Endothelial cell of hepatic sinusoid (primary cell): ENCODE measurements at regions not wholly inside any gene's neighbourhood (a gene's known extent, or its start where the extent isn't known, plus 50 kb on each side); places are given as distances from the start of the nearest gene placed in this dataset.
"Not testable (repeated sequence)": the region's sequence is repeated elsewhere in the genome, so short reads cannot be mapped to it uniquely, and the experiment has no call there.

Experiments used
- in situ Hi-C: cut with HindIII; loops from 2 replicates; pipeline ENCODE4 v1.10.0; 2017; ENCODE audit warnings: low sequenced_read_pairs

DNA sequence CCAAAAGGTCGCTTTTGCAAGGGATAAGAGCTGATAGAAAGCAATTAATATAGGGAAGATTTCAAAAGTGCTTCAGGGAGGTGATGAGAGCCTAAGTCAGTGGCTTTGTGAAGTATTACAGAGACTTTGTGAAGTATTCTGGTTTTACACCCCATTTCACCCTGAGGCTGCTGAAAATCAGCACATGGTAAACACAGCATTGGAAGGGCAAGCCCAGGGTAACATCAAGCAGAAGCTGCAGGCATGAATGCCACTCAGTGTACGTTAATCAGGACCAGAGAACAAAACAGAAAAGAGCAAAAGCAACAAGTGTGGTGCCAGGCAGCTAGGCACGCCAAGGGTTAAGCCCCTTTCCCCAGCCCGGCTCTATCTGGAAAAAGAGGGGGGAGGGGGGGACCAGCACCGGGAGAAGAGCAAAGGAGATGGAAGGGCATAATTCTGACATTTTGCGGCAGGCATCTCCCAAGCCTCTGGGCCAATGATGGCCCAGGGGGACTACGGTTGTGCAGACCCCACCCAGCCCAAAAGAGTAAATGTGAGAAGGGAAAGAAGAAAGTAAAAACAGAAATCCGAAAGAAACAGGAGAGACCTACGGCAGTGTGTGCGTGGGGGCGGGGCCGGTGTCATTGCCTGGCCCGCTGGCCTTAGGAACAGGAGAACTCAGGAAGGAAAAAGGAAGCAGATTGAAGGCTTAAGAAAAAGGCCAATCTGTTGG is 58.9 kb downstream of the DHRS2 start:
- in situ Hi-C loops, result no loop called here

DNA sequence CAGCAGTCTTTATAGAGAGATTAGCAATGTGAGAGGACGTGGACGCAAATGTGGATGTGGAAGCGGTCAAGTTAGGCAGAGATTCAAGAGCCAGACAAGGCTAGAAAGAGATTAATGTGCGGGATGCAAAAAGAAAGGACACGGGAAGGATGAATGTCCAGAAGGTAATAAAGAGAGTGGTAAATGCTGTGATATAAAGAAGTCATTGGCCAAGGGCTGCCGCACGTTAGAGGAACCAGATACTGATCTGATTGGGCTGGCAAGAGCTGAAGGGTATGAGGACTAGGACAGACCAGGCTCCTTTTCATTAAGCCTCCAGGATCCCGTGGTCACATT is 59.5 kb downstream of the DHRS2 start:
- in situ Hi-C loops, result no loop called here

DNA sequence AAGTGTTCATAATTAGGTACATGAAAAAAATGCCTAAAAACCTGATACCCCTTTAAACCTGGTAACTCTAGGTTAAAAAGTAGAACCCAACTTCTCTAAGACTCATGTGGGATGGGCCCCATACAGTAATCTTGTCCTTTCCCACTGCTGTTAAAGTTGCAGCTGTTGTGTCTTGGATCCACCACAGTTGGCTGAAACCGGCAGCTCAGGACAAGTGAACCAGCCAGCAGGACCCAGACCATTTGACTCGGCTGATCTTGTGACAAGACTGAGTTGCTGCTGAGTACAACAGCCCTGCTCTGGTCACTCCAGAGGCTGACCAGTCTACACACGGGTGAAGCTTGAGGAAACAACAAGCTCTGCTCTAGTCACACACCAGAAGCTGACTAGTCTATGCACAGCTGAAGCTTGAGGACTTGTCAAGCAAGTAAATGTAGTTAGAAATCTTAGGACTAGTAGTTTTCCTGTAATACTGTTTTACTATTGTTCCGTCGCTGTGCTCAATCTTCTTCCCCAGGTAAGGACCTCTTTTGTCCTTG is 60.6 kb downstream of the DHRS2 start:
- in situ Hi-C loops, result no loop called here

DNA sequence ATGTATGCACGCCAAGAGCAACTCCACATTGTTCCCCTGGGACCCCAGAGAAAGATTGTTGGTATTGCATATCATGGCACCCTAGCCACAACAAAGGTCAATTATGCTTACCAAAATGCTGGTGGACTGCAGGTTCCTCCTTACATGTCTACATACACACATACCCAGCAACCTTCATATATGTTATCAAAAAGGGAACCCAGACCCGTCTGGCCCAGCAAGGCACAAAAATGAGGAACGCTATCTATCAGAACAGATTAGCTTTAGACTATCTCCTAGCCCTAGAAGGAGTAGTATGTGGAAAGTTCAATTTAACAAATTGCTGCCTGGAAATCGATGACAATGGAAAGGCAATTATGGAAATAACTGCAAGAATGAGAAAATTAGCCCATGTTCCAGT is 61.5 kb downstream of the DHRS2 start:
- in situ Hi-C loops, result no loop called here

DNA sequence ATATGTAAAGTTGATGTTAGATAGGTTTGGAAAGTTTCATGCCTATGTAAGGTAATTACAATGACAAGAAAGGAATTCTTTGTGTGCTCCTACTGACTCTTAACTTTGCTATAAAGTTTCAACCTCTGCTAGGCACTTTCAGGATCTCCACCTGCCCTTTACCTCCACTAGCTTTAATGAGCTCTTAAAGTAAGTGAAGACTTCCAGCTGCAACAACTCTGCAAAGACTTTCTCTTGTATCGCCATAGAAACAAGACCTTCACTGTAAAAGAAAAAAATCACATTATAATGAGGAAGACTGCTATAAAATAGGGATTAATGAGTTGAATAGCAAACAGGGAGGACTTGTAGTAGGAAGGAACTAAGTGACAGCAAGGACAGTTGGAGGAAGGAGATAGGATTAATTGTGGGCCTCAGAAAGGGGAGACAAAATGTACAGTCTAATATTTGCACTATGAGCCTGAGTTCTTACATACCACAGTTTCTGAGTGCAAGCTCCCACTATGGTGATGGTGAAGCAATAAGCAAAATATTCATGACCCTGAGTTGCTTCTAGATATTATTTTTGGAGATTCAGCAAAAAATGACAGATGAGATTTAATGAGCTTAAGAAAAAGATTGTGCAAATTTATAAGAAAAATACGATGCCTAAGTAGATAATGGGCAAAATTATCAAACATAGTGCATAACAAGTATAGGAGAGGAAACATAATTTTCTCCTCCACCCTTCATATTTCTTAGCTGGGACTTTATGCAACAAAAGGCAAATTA is 66.7 kb downstream of the DHRS2 start:
- in situ Hi-C loops, result no loop called here

DNA sequence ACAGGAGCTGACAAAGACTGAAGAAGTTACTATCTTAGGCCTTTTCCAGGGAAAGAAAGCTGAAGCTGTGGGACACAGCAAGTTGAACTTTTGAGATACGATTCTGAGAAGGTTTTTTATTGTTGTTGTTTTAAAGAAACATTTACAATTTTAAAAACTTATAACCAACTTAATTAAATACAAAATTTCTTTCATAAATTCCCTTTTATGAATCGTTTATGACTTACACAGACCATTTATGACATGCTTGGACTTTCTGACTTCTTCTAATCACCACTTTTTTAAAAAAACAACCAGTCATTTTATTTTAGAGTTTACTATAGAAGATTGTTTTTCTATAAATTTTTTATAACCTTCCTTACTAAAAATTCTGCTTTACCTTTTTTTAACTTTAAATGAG is 68.7 kb downstream of the DHRS2 start:
- in situ Hi-C loops, result no loop called here

DNA sequence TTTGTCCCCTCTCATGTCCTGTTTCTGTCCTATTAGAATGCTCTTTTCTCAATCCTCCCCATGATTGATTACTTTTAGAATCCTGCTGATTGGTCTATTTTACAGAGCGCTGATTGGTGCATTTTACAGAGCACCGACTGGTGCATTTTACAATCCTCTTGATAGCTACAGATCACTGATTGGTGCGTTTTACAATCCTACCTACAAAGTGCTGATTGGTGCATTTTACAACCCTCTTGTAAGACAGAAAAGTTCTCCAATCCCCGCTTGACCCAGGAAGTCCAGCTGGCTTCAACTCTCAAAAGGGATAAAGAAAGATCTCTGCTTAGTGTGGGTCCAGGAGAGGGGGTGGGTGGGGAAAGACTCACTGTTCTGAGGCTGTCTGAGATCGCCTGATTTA is 71.3 kb downstream of the DHRS2 start:
- in situ Hi-C loops, result no loop called here

DNA sequence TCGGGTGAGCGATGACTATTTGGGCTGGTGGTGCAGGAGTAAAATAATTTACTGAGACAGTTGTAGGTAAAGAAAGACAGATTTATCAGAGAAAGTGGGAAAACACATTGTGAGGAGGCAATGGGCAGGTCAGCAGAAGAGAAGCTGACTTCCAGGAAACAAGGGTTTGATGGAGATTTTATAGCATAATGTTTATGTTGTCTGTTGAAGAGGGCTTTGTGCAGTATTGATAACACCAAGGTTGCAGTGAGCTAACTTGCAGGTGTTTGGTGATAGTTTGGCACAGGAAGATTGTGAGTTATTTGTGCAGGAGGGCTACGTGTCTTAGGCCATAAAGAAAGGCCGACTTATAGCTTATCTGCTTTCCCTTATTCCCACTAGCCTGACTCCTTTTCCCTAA is 72.2 kb downstream of the DHRS2 start:
- in situ Hi-C loops, result no loop called here

DNA sequence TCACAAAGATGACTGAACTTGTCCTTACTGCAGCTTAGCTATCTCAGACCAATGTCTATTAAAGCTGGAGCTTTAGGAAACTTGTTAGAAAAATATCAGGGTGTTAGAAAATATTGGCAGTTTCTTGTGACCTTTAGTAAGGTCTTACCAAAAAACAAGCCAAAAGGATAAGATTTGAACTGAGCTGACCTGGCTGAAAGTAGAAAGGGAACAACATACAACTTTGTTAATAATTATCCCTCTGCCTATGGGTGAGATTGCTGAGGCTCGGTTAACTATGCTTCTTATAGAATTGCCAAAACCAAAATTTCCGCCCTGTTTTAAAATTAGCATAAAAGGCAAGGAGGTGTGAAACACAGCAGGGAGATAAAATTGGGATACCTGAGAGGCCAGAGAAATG is 73.8 kb downstream of the DHRS2 start:
- in situ Hi-C loops, result no loop called here

DNA sequence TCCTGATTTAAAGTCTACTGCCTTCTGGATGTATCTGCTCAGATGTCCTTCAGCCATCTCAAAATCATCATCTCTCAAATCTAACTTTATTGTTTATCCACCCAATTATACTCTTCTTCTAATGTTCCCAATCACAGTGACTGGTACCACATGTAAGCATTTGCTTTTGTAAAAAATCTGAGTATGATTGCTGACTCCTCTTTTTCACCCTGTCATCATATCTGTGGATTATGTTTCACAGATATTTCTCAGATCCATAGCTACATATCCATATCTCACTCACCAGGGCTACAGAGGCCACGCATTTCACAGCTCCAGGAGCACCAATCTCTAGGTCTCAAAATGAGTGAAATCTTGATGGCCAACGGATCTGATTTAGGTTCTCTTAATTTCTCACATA is 76.1 kb downstream of the DHRS2 start:
- in situ Hi-C loops, result no loop called here

DNA sequence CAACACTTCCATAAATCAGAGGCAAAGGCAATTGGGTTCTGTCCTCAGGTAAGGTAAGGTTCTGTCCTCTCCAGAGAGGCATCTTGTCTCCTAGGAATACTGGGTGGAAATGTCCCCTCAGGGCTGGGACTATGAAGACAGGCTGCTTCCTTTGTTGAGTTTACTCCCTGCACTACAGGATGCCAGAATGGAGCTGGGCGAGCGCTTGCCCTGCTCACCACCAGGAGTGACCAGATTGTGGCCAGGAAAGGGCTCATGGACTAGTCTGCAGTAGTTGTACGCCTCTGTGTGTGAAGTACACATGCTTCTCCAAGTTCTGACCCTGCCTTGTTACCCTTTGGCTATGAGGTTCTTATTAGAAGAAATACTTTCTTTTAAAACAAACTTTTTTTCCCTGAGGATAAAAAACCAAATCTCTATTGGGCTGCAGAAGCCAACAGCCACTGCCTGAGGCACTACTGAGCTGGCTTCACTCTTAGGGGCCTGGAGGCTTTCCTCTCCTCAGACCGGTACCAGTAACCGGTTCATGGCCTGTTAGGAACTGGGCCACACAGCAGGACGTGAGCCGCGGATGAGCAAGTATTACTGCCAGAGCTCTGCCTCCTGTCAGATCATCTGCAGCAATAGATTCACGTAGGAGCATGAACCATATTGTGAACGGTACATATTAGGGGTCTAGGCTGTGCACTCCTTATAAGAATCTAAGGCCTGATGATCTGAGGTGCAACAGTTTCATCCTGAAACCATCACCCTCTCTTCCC is 83.2 kb downstream of the DHRS2 start:
- in situ Hi-C loops, result no loop called here

DNA sequence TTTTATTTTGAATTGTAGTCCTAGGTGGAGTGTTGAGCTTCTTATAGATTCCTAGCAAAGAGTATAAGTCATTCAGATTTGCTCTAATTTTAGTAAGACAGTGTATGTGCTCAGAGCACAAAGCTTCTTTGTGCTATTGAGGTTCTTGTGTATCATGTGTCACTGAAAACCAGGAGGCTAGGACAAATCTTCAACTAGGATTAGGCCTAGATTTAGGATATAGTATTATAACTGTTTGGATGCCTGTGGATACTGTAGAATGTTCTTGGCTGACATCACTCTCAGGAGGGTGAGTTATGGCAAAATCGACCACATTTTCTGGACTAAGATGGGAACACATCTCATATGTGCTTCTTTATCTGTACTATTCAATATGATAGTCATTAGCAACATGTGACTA is 86.5 kb downstream of the DHRS2 start:
- in situ Hi-C loops, result no loop called here

DNA sequence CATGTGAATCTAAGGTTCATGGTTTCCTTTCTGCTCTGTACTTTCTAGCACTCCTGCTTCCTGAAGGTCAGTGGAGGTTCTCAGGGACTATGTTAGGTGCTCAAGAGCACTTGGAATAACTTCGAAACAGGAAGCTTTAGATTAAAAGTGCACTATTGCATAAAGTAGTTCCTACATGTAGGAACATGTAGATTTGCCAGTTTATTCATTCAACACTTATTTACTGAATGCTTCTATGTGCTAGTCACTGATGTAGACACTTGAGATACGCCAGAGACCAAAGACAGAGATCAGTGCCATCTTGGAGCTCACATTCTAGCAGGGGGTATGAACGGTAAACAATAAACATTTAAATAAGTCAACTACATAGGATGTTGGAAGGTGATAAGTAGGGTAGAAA is 87.7 kb downstream of the DHRS2 start:
- in situ Hi-C loops, result no loop called here

DNA sequence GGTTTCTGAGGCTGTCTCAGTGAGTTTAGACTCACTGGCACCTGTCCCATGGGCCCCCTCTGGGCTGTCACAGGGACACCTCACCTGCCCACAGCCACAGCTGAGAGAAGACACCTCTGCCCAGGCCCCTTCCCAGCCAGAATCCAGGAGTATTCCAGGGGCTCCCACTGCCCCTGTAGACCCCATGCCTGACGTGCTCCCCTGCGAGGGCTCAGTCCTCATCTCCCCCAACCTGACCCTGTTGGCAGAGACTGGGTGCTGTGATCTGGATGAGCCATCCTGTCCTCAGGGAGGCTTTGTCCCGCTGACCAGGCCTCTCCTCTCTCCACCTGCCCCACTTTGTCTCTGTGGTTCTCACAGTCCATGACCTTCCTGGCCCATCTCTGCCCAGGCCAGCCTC is 89.4 kb downstream of the DHRS2 start:
- in situ Hi-C loops, result no loop called here

DNA sequence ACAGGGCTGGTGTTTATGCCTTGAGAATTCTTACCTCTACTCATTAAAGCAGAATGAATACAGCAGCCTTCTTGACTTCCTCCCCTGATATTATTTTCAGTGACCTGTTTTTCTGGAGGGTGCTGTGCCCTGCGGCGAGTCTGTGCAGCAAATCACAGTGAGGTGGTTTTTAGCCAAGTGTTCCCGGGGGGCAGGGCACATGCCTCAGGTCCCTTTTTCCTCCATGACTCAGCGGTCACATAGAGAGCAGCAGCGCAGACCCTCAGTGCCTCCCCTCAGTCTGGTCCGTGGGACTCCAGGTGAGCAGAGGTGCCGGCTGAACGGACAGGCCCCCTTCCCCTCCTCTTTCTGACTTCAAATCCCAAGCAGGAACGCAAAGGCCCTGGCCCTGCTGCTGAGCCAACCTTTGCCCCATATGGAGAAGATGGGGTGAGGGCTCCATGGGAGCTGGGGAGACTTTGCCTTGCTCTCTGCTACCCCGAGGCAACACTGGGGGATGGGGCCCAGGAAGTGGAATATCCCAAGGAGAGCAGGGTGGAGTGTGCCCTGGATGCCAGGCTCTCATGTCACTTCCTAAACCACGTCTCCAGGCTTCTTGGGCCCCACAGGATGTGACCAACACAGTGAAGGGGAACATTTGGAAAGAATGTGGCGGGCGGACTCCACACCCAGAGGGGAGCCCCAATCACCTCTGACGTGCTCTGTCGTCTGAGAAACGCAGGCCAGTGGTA is 90.0 kb downstream of the DHRS2 start:
- in situ Hi-C loops, result no loop called here

DNA sequence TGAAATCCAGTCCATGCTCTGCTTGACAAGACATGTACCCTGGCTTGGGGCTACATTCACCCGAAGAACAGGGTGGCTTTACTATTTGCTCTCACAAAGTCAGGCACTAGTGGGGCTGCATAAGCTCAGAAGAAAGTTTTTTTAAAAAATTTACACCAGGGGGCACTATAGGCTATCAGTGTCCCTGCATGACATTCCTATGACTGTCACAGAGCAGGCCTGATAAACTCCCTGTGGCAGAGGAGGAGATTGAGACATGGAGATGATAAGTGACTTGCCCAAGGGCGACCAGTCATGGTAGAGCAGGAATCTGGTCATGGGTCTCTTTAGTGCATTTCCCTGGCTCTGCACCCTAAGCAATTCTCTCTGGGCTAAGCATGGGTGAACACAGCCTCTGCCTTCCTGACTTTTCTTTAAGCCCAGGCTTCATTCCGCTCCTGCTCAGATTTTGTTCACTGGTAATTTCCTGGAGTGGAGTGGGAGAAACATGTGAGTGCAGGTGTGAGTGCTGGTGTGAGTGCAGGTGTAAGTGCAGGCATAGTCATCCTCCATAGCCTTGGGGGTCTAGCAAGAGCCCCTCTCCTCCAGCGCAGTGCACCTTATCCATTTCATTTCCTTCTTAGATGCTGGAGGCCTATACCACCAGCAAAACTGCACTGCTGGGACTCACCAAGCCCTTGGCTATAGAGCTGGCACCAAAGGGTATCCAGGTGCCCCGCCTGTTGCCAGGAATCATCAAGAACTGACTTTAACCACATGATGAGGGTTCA is 91.6 kb downstream of the DHRS2 start:
- in situ Hi-C loops, result no loop called here

DNA sequence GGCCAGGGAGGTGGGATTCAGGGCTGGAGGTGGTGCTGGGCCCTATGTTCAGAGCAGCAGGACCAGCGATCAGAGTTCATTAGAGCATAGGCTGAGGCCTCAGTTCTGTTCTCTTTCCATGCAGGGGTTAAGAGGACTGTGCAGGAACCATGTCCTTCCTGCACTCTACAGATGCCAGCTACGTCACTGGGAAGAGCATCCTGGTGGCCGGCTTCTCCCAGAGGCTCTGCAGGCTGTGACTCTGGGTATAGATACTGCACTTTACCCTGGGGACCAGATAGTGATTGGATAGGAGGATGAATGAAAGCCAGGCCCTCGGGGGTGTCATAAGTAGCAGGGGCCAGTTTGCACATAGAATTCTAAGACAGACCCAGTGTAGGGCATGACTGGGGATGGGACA is 92.6 kb downstream of the DHRS2 start:
- in situ Hi-C loops, result no loop called here

DNA sequence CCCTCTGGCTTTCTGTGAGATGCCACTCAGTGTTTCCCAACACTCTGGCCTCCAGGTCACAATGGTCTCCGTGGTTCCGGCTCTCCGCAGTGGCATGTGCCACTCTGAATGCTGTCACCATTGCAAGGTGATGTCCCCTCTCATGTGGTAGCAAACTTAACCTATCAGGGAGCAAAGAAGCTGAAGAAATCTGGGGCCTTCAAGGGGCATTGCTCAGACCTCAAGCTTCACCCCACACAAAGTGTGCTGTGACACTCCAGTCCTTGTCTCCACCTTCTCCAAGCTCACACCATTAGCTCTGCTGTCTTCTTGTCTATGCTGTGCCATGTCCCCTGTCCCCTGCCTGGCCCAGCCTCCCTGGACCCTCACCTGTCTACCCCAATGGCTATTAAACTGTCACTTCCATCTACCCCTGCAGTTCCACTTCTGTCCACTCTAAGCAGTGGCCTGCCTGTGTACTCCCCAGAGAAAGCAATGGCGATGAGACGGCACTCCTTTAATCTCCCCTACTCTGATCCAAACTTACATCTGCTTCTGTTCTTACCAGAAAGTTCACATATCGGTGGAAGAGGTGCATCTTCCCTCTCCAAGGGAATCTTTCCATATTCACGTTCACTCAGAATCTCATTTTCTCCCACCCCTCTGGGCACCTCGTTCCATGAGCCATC is 93.7 kb downstream of the DHRS2 start:
- in situ Hi-C loops, result no loop called here

DNA sequence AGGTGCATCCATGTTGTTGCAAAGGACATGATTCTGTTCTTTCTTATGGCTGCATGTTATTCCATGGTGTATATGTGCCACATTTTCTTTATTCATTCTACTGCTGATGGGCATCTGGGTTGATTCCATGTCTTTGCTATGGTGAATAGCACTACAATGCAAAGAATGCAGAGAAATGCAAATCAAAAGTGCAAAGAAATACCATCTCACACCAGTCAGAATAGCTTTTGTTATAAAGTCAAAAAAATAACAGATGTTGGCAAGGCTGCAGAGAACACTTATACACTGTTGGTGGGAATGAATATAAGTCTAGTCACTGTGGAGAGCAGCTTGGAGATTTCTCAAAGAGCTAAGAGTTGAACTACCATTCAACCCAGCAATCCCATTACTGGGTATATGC is 99.2 kb downstream of the DHRS2 start:
- in situ Hi-C loops, result no loop called here

DNA sequence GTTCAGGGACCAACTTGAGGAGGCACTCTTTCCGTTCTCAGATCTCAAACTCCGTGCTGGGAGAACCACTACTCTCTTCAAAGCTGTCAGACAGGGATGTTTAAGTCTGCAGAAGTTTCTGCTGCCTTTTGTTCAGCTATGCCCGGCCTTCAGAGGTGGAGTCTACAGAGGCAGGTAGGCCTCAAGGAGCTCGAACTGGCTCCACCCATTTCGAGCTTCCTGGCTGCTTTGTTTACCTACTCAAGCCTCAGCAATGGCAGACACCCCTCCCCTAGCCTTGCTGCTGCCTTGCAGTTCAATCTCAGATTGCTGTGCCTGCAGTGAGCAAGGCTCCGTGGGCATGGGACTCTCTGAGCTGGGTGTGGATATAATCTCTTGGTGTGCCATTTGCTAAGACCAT is 108.2 kb downstream of the DHRS2 start:
- in situ Hi-C loops, result not testable (repeated sequence)
